ENCODE measurements at regions not wholly inside any gene's neighbourhood (a gene's known extent, or its start where the extent isn't known, plus 50 kb on each side); places are given as distances from the start of the nearest gene placed in this dataset.

GRCh38 chr10:56646329-56647111, 285.5 kb upstream of the ZWINT start:
- FAIRE-seq (no peak), DNase-seq (ENCODE audit: low spot score) (no peak)

- no peak for FAIRE-seq
- DNase-seq (ENCODE audit: low spot score): no peak
These were observed 272.9 kb upstream of the ZWINT start for GRCh38 chr10:56633876-56634452.

DNA sequence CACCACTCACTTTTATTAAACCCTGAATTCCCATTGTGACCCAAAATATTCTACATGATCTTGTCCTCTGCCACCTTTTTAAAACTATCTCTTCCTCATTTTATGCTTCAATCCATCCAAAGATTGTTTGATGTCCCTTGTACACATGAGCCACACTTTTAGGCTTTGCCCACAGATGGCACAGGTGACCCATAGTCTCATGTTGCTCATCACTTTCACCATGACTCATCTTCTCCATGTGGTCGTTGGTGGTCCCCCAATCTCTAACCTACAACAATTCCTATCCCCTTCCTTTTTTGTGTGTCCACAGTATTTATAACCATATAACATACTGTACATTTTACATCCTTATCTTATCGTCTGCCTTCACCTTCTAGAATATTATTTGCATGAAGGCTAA, 271.5 kb upstream of the ZWINT start:
- FAIRE-seq (no peak), DNase-seq (ENCODE audit: low spot score) (no peak)

- DNase-seq (ENCODE audit: low spot score) (no peak), FAIRE-seq (no peak)
These were observed 263.0 kb upstream of the ZWINT start for GRCh38 chr10:56624082-56624481.

- FAIRE-seq: no peak
- no peak for DNase-seq (ENCODE audit: low spot score)
These were observed 262.0 kb upstream of the ZWINT start for GRCh38 chr10:56623064-56623463.

GRCh38 chr10:56622335-56622973, 261.4 kb upstream of the ZWINT start:
- DNase-seq (ENCODE audit: low spot score) (no peak), FAIRE-seq (no peak)

GRCh38 chr10:56606202-56606601, 245.1 kb upstream of the ZWINT start:
- FAIRE-seq (no peak), DNase-seq (ENCODE audit: low spot score) (no peak)

GRCh38 chr10:56605051-56605450, 244.0 kb upstream of the ZWINT start:
- DNase-seq (ENCODE audit: low spot score): no peak
- no peak for FAIRE-seq

- DNase-seq (ENCODE audit: low spot score): no peak
- FAIRE-seq: no peak
These were observed 243.6 kb upstream of the ZWINT start for GRCh38 chr10:56604624-56605023.

GRCh38 chr10:56599201-56599600, 238.1 kb upstream of the ZWINT start:
- FAIRE-seq: no peak
- no peak for DNase-seq (ENCODE audit: low spot score)

- FAIRE-seq (no peak), DNase-seq (ENCODE audit: low spot score) (no peak)
These were observed 235.2 kb upstream of the ZWINT start for GRCh38 chr10:56596257-56596656.

GRCh38 chr10:56593120-56593519, 232.1 kb upstream of the ZWINT start:
- DNase-seq (ENCODE audit: low spot score): no peak
- FAIRE-seq: no peak

- no peak for DNase-seq (ENCODE audit: low spot score)
- FAIRE-seq: no peak
These were observed 225.4 kb upstream of the ZWINT start for GRCh38 chr10:56586461-56586891.

GRCh38 chr10:56585447-56586171, 224.6 kb upstream of the ZWINT start:
- no peak for DNase-seq (ENCODE audit: low spot score)

DNA sequence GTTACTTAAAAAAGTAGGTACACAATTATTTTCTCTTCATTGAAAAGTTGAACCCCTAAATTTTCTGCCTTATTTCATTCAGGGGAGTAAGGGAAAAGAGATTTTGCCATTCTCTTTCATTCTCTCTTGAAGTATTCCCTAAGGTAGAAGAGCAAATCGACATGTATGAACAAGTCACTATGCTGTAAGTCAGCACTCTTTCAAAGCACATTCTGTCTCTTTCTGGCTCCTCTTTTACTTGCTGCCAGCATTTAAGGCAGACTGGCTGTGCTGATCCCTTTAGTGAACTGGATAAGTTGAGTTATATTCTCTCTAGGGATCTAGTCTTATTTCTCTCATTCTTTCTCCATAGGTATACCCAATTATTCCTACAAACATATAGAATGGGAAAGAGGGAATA, 222.3 kb upstream of the ZWINT start:
- FAIRE-seq: no peak

More at GRCh38 chr10:56585447-56586171, 224.6 kb upstream of the ZWINT start:
- no peak for FAIRE-seq

GRCh38 chr10:56567580-56567979, 206.5 kb upstream of the ZWINT start:
- DNase-seq (ENCODE audit: low spot score): no peak

More for the DNA sequence above, 222.3 kb upstream of the ZWINT start:
- DNase-seq (ENCODE audit: low spot score): no peak

DNA sequence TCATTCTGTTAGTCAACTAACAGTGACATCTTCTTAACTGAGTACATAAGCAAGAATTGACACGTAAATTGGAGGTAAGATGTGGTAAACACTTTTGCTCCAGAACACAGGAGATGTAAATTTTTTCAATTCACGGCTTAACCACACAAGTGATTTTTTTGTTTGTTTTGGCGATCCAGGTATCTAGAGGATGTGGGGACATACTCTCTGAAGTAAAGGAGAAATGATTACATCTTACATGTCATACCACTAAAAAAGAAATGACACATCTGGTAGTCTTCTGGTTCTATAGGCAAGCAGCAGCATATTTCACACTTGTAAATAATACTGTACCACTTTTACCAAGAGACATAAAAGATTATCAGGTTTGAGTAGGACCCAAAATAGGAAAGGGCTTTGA, 200.3 kb upstream of the ZWINT start:
- FAIRE-seq: no peak

More at GRCh38 chr10:56567580-56567979, 206.5 kb upstream of the ZWINT start:
- FAIRE-seq: no peak

DNA sequence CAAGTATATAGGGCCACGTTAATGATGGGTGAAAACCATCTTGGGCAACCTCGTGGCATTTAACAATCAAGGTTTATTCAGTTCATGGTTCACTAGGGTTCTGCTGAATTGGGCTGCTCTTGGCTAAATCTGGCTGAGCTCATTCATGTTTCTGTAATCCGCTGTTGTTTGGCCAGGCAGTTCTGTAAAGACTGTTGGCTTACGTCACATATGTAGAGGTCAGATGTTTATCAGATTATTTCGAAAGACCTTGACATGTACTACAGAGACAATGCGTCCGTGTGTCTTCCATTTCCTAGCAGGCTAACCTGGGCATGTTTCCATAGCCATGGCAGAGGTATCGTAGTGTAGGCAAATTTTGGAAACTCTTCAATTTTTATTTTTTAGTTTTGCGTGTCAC, 190.0 kb upstream of the ZWINT start:
- DNase-seq (ENCODE audit: low spot score) (no peak), FAIRE-seq (no peak)

More for the DNA sequence above, 200.3 kb upstream of the ZWINT start:
- no peak for DNase-seq (ENCODE audit: low spot score)

DNA sequence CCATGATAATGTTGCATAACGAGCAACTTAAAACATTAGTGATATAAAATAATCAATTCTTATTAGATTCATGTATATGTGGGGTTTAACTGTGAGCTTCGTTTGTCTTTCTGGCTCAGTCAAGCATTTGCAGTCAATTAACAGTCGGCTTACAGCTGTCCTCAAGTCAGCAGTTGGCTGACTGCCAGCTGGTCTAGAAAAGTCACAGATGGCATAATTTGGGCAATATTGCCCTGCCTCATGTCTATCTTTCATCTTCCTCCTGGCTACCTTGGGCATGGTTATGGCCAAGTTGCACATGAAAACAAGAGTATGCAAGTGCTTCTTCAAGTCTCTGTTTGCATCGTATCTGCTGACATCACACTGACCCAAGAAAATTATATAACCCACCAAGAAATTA, 186.1 kb upstream of the ZWINT start:
- DNase-seq (ENCODE audit: low spot score) (no peak), FAIRE-seq (no peak)

- peak; percentile 99 for FAIRE-seq
- peak; percentile 94 for DNase-seq (ENCODE audit: low spot score)
These were observed 176.9 kb upstream of the ZWINT start for GRCh38 chr10:56537984-56538383.

DNA sequence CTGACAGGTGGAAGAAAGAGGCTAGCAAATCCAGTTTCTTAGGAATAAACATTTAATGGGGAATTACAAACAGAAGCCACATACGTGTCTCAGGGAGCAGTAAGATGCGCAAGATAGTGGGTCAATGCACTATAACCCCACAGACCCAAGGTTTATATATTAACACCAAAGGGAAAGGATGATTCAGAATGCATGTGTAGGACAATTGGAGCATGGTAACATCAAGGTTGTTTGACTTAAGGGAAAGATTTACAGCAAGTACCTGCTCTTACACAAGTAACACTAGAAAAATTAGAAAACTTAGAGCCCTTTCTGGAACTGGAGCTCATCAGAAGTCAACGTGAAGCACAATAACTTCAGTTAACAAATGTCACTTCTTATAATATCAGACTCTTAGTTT, 161.1 kb upstream of the ZWINT start:
- no peak for FAIRE-seq

DNA sequence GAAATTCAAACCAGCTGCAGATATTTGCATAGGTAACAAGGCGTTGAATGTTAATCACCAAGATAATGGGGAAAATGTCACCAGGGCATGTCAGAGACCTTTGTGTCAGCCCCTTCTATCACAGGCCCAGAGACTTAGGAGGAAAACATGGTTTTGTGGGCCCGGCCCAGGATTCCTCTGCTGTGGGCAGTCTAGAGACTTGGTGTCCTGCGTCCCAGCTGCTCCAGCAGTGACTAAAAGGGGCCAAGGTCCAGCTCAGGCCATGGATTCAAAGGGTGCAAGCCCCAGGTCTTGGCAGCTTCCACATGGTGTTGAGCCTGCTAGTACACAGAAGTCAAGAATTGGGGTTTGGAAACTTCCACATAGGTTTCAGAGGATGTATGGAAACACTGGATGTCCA, 147.5 kb upstream of the ZWINT start:
- no peak for DNase-seq (ENCODE audit: low spot score)
- FAIRE-seq: no peak

More for the DNA sequence above, 161.1 kb upstream of the ZWINT start:
- DNase-seq (ENCODE audit: low spot score): peak; percentile 43
